ENCODE measurements at regions not wholly inside any gene's neighbourhood (a gene's known extent, or its start where the extent isn't known, plus 50 kb on each side); places are given as distances from the start of the nearest gene placed in this dataset.

DNA sequence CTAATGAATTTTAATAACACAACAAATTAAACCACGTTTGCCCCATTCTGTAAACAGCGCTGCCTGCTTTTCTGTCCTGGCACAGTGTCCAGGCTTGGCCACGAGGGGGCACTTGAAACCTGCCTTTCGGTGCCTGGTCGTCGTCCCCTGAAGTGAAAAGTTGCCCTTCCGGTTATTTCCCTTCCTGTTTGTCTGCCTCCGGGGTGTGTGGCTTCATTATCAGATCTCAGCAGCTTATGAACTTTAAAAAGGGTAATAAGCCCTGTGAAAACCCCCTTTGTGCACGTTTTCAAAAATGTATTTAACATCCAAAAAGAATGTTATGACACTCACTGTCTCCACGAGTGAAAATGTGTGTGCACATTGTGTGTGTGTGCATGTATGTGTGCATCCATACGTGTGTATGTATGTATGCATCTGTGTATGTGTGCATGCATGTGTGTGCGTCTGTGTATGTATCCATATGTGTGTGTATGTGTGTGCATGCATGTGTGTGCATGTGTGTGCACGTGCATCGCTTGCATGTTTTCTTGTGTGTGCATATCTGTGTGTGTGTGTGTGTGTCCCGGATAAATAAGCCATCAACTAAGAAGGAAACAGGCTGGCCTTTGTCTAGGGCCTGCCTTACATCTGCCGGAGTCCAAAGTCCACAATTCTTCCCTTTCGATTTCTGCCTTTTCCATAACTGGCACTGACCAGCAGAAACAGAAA, 358.4 kb downstream of the THBS2 start:
- peak; percentile 85 for DNase-seq

DNA sequence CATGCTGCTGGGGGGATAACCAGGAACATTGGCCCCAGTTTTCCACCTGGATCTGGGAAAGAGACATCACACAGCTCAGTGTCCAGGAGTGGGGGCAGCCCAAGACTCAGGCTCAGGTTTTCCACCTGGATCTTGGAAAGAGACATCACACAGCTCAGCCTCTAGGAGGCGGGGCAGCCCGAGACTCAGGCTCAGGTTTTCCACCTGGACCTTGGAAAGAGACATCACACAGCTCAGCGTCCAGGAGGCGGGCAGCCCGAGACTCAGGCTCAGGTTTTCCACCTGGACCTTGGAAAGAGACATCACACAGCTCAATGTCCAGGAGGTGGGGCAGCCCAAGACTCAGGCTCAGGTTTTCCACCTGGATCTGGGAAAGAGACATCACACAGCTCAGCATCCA, 361.6 kb downstream of the THBS2 start:
- no peak for DNase-seq

DNA sequence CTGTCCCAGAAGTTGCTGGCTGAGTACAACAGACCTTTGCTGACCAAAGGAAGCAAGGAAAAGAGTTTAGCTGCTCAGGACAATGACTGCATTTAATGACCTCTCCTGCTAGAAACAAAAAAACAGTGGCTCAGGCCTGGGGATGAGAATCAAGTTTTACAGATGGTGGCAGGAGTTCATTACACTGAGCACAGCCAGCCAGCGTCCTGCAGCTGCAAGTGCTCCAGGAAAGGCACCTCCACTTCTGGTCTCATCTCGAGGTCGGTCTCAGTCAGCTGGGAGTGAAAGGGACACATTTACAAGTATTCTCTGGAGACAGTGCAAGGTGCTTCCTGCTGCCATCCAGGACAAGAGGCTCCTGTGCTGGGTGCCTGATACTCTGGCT, 362.7 kb downstream of the THBS2 start:
- no peak for DNase-seq

DNA sequence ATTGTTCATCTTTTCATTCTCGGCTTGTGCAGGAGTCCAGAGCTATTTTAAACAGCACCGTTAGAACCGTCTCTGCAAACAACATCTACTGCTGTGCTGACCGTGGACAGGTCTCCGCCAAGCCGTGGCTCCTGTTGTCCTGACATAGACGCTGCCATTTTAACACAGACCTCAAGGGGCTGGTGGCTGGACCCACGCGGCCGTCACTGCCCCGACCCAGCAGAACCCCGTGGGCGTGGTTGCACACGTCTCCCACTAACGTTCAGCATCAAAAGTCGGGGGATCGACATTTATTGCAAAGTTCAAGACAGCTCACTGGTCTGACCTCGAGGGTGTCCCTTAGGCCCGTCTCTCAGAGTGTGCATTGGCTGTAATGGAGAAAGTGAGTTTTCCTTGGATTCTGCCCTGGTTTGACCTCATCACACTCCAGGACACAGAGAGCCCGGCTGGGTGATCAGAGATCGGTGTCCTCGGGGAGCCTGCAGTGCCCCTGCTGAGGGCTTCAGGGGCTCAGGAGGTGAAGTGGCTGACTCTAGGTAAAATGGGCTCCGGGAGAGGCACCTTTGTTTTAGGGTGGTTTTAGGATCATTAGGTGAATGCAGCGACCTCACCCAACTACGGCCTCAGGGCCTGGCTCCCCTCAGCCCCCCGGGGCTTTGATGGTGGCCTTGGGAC, 363.2 kb downstream of the THBS2 start:
- no peak for DNase-seq

DNA sequence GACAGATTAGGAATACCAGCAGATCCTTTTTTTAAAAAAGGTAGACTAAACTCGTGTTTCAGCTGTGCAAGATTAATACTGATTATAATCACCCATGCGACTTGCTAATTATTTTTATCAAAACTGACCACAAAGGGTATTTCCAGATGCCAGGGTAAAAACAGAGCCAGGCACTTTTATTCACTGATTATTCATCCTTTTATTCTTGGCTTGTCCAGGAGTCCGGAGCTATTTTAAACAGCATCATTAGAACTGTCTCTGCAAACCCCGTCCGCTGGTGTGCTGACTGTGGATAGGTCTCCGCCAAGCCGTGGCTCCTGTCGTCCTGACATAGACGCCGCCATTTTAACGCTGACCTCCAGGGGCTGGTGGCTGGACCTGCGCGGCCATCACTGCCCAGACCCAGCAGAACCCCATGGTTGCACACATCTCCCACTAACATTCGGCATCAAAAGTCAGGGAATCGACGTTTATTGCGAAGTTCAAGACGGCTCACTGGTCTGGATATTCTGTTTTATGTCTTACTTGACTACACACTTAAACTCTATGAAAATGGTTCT, 364.8 kb downstream of the THBS2 start:
- DNase-seq: no peak

DNA sequence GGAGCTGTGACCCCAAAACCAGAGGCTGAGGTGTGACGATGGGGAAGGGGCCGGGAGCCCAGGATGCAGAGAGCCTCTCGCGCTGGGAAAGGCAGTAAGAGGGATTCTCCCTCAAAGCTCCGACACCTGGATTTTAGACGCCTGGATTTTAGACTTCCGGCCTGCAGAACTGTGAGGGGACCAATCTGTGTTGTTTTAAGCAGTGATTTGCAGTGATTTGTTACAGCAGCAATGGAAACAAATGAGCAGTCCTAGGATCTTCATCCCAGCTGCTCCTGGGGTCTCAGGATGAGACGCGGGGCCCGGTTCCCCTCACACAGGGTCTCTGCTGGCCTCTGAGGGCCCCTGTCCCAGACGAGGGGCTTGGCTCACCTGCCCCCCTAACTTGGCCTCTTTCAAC, 365.5 kb downstream of the THBS2 start:
- no peak for DNase-seq

DNA sequence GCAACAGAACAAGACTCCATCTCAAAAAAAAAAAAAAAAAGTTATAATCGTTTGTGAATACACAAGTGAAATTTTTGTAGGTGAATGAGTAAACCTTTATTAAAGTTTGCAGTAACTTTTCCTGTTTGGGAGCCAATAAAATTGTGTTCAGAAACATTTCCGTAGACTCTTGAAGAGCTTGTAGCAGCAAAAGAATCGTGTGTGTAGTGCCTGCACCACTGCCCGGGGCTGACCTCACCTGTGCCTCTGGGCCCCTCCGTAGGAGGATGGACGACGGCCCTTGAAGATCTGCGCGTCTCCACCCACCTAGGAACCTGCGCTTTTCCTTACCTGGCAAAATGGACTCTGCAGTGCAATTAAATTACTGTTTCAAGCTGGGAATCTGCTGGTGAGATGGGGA, 366.0 kb downstream of the THBS2 start:
- no peak for DNase-seq

DNA sequence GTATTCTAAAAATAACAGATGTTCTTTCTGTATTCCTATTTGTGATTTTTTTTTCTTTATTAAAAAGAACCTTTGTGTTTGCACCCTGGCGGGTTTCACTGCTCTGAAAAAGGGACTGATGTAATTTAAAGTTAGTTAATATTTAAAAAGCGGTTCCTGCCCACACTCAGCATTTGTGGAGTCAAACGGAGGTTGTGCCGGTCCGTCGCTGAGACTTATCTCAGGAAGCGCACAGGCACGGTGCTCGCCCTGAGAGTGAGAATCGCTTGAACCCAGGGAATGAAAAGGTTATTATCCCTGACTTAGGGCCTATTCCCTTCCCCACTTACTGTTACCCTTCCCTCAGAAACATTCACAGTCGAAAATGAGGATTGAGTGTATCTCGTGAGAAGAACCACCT, 366.7 kb downstream of the THBS2 start:
- DNase-seq: no peak

DNA sequence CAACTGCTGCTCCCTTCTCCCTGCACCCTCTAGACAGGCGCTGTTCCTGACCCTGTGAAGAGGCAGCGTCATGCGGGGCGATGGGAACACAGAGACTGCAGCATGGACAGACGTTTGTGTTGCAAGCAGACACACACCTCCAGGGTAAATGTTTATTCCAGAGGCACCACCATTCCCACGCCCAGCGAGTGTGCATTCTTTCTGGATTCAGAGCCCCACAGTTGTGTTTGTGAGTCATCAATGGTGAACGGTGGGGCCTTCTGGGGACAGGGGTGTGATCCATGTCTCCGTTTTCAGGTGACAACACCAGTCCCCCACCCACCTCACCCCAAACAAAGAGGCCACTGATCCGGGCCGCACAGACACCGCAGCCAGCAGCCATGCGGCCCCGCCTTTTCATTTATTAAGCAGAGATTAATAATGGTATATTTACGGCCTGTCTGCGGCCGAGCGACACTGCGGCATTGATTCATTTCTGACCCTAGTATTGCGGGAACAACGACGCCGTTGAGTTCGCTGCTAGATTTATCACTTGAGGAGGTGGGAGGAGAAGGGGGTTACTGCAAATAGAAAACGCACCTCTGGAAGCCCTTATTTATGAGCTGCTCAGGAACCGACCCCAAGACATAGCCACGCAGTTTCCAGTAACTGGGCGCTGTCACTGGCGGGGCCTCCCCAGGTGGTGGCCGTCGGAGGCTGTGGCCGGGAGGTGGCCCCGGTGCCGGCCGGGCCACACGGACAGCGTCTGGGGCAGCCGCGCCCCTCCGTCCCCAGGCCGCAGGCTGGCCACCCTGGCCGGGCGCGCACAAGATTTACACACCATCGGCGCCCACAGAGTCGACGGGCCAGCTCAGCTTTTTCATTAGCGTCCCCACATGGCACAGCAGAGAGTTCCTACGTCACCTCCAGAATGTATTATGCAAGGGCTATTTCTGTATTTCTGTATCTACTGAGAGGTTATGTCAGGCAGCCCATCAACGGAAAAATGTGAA, 367.6 kb downstream of the THBS2 start:
- no peak for DNase-seq

DNA sequence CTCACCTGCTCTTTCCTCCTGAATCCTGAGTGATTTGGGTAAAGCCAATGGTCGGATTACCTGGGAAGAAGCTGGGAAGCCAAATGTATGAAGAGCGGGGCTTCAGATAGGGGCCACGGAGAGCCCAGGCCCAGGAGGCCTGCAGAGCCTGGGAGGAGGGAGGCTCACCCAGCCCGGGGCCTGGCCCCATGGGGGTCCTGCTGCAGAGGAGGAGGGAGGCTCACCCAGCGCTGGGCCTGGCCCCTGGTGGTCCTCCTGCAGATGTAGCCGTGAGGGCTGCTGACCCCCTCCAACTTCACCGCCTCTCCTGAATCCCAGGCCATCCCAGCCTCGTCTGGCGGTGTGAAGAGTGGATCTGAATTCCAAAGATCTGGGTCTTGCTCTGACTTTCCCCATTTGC, 368.4 kb downstream of the THBS2 start:
- no peak for DNase-seq

DNA sequence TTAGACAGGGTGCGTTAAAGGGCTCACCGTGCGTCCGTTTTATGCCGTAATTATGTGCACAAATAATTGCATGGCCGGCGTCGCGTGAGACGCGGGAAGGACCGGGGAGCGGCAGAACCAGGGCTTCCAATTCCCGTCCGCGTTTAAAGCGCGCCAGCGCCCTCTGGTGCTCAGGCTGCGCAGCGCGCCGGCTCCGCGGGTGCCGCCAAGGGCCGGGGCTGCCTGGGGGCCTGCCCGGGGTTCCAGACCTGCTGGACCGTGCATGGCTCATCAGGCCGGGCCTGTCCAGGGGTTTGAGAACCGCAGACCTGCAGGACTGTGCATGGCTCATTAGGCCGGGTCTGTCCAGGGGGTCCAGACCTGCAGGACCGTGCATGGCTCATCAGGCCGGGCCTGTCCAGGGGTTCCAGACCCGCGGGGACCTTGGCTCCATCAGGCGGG, 369.0 kb downstream of the THBS2 start:
- DNase-seq: peak; percentile 82

DNA sequence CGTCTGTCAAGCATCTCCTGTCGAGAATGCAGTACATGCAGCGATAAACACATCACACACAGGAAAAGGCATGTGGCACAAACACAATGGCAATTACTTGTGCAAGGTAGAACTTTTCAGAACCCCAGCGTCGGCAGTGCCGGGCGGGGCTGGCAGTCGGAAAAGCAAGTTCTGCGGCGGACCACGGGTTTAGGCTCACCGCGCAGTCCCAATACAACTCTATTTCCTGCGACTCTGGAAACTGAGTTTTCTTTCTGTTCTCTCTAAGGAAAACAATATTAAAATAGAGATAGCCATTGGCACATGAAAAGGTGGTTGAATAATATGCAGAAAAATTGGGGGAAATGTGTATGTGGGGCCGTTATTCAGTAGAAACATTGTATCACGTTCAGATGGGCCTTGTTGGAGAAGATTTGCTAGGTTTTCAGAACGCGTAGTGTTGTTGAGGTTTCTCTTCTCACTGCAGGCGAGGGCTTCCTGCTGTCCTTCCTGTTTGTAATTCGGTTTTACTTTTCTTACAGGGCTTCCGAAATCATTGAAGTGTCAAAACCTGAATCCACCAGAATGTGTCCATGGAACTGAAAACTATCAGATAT, 369.5 kb downstream of the THBS2 start:
- no peak for DNase-seq

DNA sequence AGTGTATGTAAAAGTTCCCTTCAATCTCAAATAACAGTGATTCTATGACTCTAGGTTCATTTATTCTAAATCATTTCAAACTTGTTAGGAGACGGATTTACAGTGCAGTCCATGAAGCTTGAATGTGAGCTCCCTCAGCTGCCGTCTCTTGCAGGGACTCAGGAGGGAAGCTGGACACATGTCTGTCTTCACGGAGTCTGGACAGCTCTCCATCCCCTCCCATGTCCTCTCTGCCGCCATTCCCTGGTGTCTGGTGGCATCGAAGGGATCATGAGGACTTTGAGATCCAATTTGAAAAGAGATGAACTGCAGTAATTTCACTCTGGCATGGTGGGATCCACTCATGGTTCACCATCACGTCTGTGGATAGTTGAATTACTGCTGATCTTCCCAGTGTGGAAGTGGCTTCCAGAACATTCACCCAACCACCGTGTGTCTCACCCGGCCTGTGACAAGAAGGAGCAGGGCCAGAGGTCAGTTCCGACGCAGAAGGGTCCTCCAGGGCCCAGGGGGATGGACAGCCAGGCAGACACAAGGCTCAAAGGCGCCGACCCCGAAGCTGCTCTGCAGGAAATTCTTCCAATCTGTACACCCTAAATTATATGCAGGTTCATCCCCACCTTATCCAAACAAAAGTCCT, 370.1 kb downstream of the THBS2 start:
- DNase-seq: no peak

DNA sequence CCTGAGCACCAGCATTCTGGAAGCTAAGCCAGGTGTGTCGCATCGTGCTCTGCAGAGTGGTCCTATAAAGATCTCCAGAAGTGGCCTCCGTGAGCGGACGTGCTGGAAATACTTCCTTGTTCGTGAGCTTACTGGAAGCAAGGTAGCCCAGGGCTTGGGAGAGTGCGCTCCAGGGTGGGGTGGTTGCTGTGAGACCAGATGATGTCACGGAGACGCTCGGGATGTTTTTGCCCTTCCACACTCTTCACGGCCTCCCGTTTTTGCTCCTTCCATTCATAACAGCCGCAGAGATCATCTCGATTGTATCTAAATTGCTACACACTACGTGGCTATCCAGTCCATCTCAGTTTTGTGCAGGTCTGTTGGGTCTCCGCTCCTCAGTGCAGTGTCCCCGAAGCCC, 373.4 kb downstream of the THBS2 start:
- DNase-seq: no peak

DNA sequence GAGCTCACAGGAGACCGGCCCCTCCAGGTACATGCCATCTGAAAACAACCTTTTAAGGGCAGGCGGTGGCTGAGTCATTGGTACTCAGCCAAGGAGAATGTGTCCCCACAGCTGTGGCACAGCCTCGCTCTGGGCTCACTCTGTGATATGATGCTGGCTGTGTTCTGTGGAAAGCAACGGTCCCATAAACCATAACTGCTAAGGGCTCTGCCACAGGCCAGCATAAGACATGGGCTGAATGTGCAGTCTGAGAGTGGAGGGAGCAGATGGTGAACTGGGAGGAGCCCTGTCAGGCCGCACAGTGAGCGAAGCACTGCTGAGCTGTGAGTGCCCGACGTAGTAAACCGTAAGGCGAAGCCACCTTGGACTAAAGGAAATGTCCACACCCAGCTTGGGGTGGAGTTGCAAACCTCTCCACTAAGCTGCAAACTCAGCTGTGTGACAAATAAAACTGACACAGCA, 375.8 kb downstream of the THBS2 start:
- DNase-seq: peak; percentile 84

DNA sequence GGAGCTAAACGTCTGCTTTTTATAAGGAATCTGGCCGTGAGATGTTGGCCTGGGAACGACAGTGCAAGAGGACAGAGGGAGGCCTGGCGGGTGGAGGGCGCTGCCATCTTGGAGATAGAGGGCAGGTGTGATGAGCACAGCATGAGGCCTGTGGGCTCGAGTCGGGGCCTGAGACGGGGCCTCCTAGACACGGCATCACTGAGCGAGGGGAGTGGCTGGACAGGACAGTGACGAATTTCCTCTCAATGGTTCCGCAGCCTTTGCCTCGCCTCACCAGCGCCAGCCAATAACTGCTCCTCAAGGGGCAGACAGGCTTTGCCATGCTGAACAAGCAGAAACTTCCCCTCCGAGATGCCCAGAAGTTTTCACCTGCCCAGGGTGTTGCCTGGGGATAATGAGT, 376.7 kb downstream of the THBS2 start:
- DNase-seq: no peak

DNA sequence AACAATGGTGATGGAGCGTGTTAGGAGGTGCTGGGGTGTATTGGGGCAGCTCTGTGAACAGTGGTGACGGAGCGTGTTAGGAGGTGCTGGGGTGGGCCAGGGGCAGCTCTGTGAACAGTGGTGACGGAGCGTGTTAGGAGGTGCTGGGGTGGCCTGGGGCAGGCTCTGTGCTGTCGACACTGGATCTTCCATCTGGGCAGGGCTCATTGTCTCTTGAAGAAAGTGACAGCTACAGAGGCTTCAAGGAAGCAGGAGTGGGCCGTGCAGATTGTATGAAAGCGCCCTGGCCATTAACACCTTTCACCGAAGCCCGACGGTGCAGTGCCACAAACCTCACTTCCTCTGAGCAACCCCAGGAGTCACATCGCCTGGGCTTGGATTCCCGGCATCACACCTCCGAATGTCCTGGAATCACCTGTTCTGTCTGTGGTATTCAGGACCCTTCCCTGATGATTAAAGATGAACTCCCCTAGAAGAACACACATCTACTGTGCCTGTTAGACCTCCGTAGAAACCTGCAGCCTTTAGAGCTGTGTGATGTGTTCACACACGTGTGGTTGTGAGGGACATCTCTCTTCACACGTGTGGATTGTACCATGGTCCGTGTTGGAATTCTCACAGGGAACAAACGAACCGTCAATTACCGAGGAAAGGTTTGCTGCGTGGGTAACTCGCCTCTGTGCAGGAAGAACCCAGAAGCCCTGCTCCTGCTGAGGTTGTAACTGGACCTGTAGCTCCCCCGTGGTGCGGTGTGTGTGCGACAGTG, 377.7 kb downstream of the THBS2 start:
- DNase-seq: no peak

DNA sequence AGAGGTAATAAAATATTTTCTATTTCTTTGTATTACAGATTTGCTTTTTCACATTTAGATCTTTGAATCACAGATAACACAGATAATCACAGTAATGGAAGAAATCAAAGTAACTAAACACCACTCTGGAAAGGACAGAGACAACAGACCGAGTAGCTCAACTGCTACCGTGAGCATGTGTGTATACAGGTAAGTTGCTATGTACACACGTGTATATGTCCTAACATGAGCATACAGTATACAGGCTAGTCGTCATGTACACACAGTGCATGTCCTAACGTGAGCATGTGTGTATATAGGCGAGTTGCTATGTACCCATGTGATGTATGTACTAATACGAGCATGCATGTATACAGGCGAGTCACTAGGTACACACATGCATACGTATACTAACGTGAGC, 379.0 kb downstream of the THBS2 start:
- DNase-seq: no peak

DNA sequence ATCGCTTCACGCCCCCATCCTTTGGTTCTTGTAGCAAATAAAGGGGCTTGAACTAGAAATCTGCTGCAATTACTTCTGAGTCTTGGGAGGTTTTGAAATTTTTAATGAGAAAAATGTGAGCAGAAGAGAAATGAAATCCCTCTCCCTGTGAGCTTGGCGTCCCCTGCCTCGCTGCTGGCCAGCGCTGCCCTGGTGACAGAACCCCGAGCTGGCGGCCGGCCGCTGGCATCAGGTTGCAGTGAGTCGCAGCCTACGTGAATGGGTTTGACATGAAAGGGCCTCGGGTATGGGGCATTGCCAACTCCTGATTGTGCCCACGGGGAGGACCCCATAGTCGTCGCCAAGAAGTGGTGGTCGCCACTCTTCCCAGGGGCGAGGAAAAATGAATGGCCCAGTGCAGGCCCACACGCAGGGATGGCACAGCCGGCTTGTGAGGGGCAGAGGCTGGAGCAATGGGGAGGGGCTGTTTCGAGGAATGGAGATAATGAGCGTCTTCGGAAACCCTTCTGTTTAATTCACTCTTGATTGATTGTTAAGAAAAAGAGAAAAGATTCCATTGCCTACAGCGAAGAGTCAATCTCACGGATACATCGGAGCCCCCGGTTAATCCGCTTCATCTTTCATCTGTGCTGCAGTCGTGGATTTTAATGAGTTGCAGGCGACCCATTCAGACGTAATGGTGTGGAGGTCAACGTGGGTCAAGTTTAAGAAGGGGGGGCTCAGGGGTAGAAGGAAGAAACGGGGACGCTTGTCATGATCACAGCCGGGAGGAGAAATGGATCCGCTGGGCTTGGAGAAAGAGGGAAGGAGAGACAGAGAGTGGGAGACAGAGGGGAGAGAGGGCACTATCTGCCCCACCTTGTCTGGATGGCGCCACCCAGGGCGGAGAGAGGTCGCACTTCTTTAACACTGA, 380.1 kb downstream of the THBS2 start:
- DNase-seq: no peak

DNA sequence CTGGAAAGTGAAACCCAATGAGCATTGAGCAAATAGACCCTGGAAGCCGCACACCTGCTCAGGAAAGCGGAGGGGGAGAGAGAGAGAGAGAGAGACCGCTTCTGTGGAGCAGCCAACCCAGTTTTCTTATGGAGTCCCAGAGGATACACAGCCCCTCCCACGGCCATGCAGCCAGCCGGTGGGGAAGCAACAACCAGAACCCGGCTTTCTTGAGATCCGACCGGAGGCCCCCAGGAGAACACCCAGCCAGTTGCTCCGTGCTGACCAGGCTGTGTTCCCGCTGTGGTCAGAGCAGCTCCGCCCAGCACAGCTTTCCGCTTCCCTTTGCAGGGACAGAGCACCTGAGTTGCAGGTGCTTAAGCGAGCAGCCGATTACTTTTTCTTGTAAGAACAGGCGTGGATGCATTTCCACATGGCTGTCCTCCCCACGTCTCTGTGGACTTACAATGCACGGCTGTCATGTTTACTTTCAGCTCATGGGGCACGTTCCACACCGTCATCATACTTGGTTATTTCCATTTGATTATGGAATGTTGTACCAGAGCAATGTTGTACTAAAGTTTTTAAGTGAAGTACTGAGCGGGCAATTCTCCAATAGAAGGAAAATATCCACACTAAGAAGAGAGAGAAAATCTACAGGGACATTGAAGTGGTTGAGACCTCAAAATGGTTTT, 381.9 kb downstream of the THBS2 start:
- DNase-seq: no peak

Measured in NCI-H1092 (cell line).